Tibial nerve (tissue), 4 donors: ENCODE measurements at regions not wholly inside any gene's neighbourhood (a gene's known extent, or its start where the extent isn't known, plus 50 kb on each side); places are given as distances from the start of the nearest gene placed in this dataset.

Experiments
- DNase-seq, 2 donors: peaks; one replicate each; pipeline ENCODE4 v3.0.0-alpha.2; 2019; ENCODE audit warnings: low spot score in 2 of 2
- H3K27ac ChIP-seq, 4 donors: fragments of 200-600 bp; sonication (generic) in 3 of 4; one replicate each; pipeline ENCODE4 v1.5.1; 2017 to 2019; ENCODE audit warnings: mild to moderate bottlenecking in 1 of 4
- H3K27me3 ChIP-seq, 2 donors: fragments of 200-600 bp; sonication (generic) in 1 of 2; one replicate each; pipeline versions ENCODE4 v1.5.1 to v1.6.0; 2017 to 2019
- H3K36me3 ChIP-seq, 3 donors: fragments of 200-600 bp; sonication (generic); one replicate each; pipeline ENCODE4 v1.5.1; 2018 to 2019
- H3K4me1 ChIP-seq, 4 donors: fragments of 200-600 bp; sonication (generic) in 3 of 4; one replicate each; pipeline ENCODE4 v1.5.1; 2017 to 2019
- H3K4me3 ChIP-seq, 4 donors: fragments of 200-600 bp; sonication (generic) in 3 of 4; one replicate each; pipeline ENCODE4 v1.5.1; 2017 to 2019; ENCODE audit warnings: mild to moderate bottlenecking in 1 of 4, moderate library complexity in 1 of 4
- H3K9me3 ChIP-seq, 4 donors: fragments of 200-600 bp; sonication (generic) in 3 of 4; one replicate each; pipeline ENCODE4 v1.5.1; 2017 to 2019
- EP300 ChIP-seq, 2 donors: sonication (generic); formaldehyde crosslinking; IDR thresholded peaks; one replicate each; pipeline ENCODE4 v1.6.1; 2017; ENCODE audit warnings: antibody characterized with exemption in 2 of 2, mild to moderate bottlenecking in 1 of 2
- POLR2A ChIP-seq, 2 donors: fragments of 450-650 bp; IDR thresholded peaks; one replicate each; pipeline ENCODE4 v1.6.1; 2017; ENCODE audit warnings: antibody characterized with exemption in 2 of 2, mild to moderate bottlenecking in 2 of 2, moderate library complexity in 2 of 2
- WGBS, 2 donors: methylation state at CpG; one replicate each; pipeline ENCODE4 v1.1.5; 2018; 5-methylcytosine and 5-hydroxymethylcytosine counted together
- TF ChIP-seq, protein P1 (sequence below), 5 experiments: fragments of 200-600 bp in 3 of 5; fragments of 450-650 bp in 2 of 5; sonication (generic) in 3 of 5; IDR thresholded peaks; one replicate each; pipeline ENCODE4 v1.5.1; 2016 to 2019; ENCODE audit warnings: antibody characterized with exemption in 5 of 5, mild to moderate bottlenecking in 3 of 5, moderate library complexity in 2 of 5

- peaks cover 0 to 2% (median 0%) of the 10 kb centered on the region in 4 donors for H3K4me1 ChIP-seq
- H3K27me3 ChIP-seq, result no peaks in the 10 kb centered on the region
- H3K36me3 ChIP-seq, result no peaks in the 10 kb centered on the region
- H3K9me3 ChIP-seq, result no peaks in the 10 kb centered on the region
- TF ChIP-seq, protein P1, sequence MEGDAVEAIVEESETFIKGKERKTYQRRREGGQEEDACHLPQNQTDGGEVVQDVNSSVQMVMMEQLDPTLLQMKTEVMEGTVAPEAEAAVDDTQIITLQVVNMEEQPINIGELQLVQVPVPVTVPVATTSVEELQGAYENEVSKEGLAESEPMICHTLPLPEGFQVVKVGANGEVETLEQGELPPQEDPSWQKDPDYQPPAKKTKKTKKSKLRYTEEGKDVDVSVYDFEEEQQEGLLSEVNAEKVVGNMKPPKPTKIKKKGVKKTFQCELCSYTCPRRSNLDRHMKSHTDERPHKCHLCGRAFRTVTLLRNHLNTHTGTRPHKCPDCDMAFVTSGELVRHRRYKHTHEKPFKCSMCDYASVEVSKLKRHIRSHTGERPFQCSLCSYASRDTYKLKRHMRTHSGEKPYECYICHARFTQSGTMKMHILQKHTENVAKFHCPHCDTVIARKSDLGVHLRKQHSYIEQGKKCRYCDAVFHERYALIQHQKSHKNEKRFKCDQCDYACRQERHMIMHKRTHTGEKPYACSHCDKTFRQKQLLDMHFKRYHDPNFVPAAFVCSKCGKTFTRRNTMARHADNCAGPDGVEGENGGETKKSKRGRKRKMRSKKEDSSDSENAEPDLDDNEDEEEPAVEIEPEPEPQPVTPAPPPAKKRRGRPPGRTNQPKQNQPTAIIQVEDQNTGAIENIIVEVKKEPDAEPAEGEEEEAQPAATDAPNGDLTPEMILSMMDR (IDR thresholded peaks at IDR 0.05), result no peak
- TF ChIP-seq POLR2A (IDR thresholded peaks at IDR 0.05) (no peak), EP300 (IDR thresholded peaks at IDR 0.05) (no peak)
- no peak for DNase-seq
- no peak overlapping the region for H3K27ac ChIP-seq
- no peak overlapping the region for H3K4me3 ChIP-seq
- 70 to 77% methylated on average over 4 of the region's 4 CpGs for WGBS, 2 donors
These were observed 195.0 kb downstream of the BCL11A start for GRCh38 chr2:60358476-60358875.

DNA sequence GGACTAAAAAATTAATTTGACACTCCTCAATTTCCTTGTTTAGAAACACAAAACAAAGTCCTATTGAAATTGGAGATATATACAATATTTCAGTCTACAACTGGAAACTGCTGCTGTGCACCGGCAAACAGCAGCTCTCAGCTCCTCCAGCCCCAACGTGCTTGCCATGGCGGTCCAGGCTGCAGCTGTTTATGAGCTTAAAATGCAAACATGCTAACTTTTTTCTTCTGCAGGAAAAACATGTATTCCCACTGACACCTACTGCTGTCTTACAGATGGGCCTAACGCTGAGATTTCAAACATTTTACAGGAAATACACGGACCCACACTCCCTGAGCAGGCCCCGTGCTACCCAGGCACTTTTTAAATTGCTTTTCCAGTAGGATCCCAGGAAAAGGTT is 195.5 kb downstream of the BCL11A start:
- Histone ChIP-seq H3K27me3 (no peaks in the 10 kb centered on the region), H3K4me3 (no peak overlapping the region), H3K4me1 (peaks cover 0 to 4% (median 0%) of the 10 kb centered on the region in 4 donors), H3K27ac (no peak overlapping the region), H3K36me3 (no peaks in the 10 kb centered on the region), H3K9me3 (no peaks in the 10 kb centered on the region)
- no peak for DNase-seq
- TF ChIP-seq, protein P1 (IDR thresholded peaks at IDR 0.05), result no peak
- no peak for TF ChIP-seq EP300 (IDR thresholded peaks at IDR 0.05)
- TF ChIP-seq POLR2A (IDR thresholded peaks at IDR 0.05), result no peak
- WGBS, 2 donors, result 73 to 75% methylated on average over 6 of the region's 6 CpGs

- WGBS, 2 donors, result 93 to 94% methylated on average over 5 of the region's 5 CpGs
- DNase-seq, result no peak
- Histone ChIP-seq H3K9me3 (no peaks in the 10 kb centered on the region), H3K36me3 (no peaks in the 10 kb centered on the region), H3K27me3 (no peaks in the 10 kb centered on the region), H3K4me1 (peaks cover 0 to 8% (median 0%) of the 10 kb centered on the region in 4 donors), H3K27ac (peak overlapping the region in 1 of 4 donors; percentile 19), H3K4me3 (no peak overlapping the region)
- TF ChIP-seq EP300 (IDR thresholded peaks at IDR 0.05), result no peak
- TF ChIP-seq, protein P1 (IDR thresholded peaks at IDR 0.05), result no peak
- TF ChIP-seq POLR2A (IDR thresholded peaks at IDR 0.05), result no peak
These were observed 197.1 kb downstream of the BCL11A start for GRCh38 chr2:60356346-60356745.

GRCh38 chr2:60355849-60356261 is 197.6 kb downstream of the BCL11A start:
- TF ChIP-seq POLR2A (IDR thresholded peaks at IDR 0.05) (no peak), EP300 (IDR thresholded peaks at IDR 0.05) (no peak)
- TF ChIP-seq, protein P1 (IDR thresholded peaks at IDR 0.05), result no peak
- Histone ChIP-seq H3K27ac (no peak overlapping the region), H3K4me1 (peaks cover 0 to 8% (median 0%) of the 10 kb centered on the region in 4 donors), H3K4me3 (no peak overlapping the region), H3K9me3 (no peaks in the 10 kb centered on the region), H3K36me3 (no peaks in the 10 kb centered on the region), H3K27me3 (no peaks in the 10 kb centered on the region)
- 65 to 74% methylated on average over 4 of the region's 4 CpGs for WGBS, 2 donors
- no peak for DNase-seq

DNA sequence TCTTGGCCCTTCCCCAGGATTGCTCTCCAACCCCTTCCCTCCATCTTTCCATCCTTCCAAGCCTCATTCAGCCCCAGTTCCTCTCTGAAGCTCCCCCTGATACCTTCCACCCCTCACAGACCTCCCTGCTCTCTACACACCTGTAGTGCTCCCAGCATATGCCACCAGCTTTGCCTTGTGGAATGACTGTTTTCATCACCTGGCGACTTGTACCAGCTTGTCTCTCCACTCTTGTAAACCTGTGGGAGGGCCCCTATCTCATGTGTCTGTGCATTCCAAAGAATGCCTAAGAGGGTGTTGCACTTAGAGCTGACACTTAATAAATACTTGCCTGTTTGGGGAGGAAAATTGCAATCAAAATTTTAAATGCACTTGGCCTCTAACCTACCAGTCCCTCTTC is 198.7 kb downstream of the BCL11A start:
- no peaks in the 10 kb centered on the region for H3K27me3 ChIP-seq
- H3K36me3 ChIP-seq, result no peaks in the 10 kb centered on the region
- no peak for DNase-seq
- TF ChIP-seq POLR2A (IDR thresholded peaks at IDR 0.05) (no peak), EP300 (IDR thresholded peaks at IDR 0.05) (no peak)
- TF ChIP-seq, protein P1 (IDR thresholded peaks at IDR 0.05), result no peak
- H3K27ac ChIP-seq, result peak overlapping the region in 1 of 4 donors; percentile 26
- no peak overlapping the region for H3K4me3 ChIP-seq
- 50 to 61% methylated on average over 1 of the region's 1 CpG for WGBS, 2 donors
- peaks cover 0 to 8% (median 0%) of the 10 kb centered on the region in 4 donors for H3K4me1 ChIP-seq
- no peaks in the 10 kb centered on the region for H3K9me3 ChIP-seq
